Activated T-helper 1 cell treated with anti-CD3 and anti-CD28 coated beads, Interleukin-12 subunit alpha, Interleukin-12 subunit beta, Interleukin-2, Interleukin-4 antibody, amounts not matched to agents 30 ng/mL and 10 ng/mL and 1 ng/mL, durations not matched to agents 14 hours and 24 hours and 36 hours (primary cell): ENCODE measurements at regions not wholly inside any gene's neighbourhood (a gene's known extent, or its start where the extent isn't known, plus 50 kb on each side); places are given as distances from the start of the nearest gene placed in this dataset.

Source experiments
- DNase-seq: peaks from one replicate; pipeline ENCODE4 v3.0.0; 2021; ENCODE audit warnings: low spot score
- H3K27ac Mint-ChIP-seq: one replicate; pipeline ENCODE4 v1.8.0; 2021; ENCODE audit warnings: mild to moderate bottlenecking, mixed read lengths
- H3K27me3 Mint-ChIP-seq: one replicate; pipeline ENCODE4 v1.8.0; 2022; ENCODE audit warnings: mild to moderate bottlenecking, moderate library complexity, mixed read lengths; ENCODE audit not compliant: insufficient read depth
- H3K36me3 Mint-ChIP-seq: one replicate; pipeline ENCODE4 v1.8.0; 2021; ENCODE audit warnings: low read depth, mixed read lengths
- H3K4me1 Mint-ChIP-seq: one replicate; pipeline ENCODE4 v1.8.0; 2021; ENCODE audit warnings: low read depth, mixed read lengths
- H3K4me3 Mint-ChIP-seq: one replicate; pipeline ENCODE4 v1.8.0; 2021; ENCODE audit warnings: mild to moderate bottlenecking, moderate library complexity, mixed read lengths
- H3K9me3 Mint-ChIP-seq: one replicate; pipeline ENCODE4 v1.8.0; 2021; ENCODE audit warnings: mixed read lengths
- intact Hi-C: fragments of 100-400 bp; cut with micrococcal nuclease; formaldehyde crosslinking; loops from one replicate; pipeline ENCODE4 v1.15.1; 2024

- no peak for DNase-seq
- H3K9me3 Mint-ChIP-seq, result peaks cover 13% of the 10 kb centered on the region
- H3K36me3 Mint-ChIP-seq, result no peaks in the 10 kb centered on the region
- peaks cover 7% of the 10 kb centered on the region for H3K4me1 Mint-ChIP-seq
- peaks cover 11% of the 10 kb centered on the region for H3K27me3 Mint-ChIP-seq
- intact Hi-C loops, result no loop called here
- no peak overlapping the region for H3K27ac Mint-ChIP-seq
- no peak overlapping the region for H3K4me3 Mint-ChIP-seq
Observed at GRCh38 chr5:6838736-6839135, 125.5 kb downstream of the TENT4A start.

DNA sequence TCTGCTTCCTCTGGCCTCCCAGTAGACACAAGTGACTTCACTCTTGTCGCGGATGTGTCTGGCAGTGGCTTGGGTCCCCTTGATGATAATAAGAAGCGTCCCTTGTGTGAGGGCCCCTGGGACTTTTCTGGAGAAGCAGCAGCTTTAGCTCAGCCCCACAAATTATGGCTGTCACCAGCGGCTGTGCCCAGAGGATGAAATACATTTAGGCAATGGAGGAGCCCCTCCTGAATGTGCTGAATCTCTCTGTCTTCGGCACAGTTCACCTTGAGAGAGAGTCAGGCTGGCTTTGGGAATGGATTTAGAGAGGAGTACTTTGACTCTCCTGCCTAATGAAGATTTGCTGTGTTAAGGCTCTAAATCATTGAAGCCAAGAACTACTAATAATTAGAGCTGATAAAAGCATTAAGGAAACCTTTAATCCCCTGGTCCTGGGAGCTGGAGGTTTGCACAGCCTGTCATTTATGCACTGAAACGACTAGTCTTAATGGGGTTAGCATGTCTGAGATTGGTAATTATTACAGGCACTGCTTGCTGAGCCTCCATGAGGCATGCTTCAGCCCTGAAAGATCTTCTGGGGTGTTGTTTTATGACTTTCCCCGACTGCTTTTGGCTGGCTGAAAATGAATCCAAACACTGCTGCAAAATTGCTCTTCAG, 127.0 kb downstream of the TENT4A start:
- Mint-ChIP-seq H3K27ac (no peak overlapping the region), H3K4me1 (peaks cover 7% of the 10 kb centered on the region), H3K36me3 (no peaks in the 10 kb centered on the region), H3K9me3 (peaks cover 6% of the 10 kb centered on the region), H3K4me3 (no peak overlapping the region), H3K27me3 (peaks cover 11% of the 10 kb centered on the region)
- no peak for DNase-seq
- intact Hi-C loops, result no loop called here

DNA sequence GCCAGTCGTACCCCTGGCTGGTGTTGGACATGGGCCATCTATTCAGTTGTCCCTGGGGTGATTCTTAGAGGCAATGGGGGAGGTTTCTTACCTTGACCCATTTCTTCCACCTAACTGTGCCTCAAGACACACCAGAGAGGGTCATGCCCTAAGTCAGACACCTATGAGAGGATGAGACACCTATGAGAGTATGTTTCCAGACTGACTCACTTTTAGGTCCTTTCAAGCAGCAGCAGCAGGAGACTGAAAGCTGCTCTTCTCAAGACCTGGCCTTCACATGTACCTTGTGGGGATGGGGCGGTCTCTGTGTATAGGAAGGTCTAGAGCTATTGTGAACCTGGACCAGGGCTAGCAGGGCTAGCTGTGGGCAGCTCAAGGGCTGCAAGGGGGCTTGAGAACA, 130.1 kb downstream of the TENT4A start:
- Mint-ChIP-seq H3K4me1 (peaks cover 5% of the 10 kb centered on the region), H3K27ac (no peak overlapping the region), H3K9me3 (no peaks in the 10 kb centered on the region), H3K36me3 (no peaks in the 10 kb centered on the region), H3K27me3 (peaks cover 14% of the 10 kb centered on the region), H3K4me3 (no peak overlapping the region)
- intact Hi-C loops, result no loop called here
- no peak for DNase-seq

DNA sequence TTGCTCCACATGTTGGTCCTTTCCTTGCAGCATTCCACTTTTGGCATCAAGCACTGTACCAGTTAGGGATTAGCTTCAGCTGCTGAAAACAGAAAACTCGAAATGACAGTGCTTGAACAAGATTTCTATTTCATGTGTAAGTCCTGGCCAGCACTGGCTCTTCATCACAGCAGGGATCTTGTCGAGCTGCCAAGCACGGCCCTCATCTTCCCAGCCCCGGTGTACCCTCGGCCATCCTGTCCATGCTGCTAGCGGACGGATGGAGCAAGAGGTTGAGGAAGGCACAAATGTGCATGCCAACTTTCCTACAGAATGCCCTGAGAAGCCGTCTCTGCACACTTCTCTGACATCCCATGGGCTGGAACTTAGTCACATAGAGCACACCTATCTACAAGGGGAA, 130.6 kb downstream of the TENT4A start:
- no peak for DNase-seq
- Mint-ChIP-seq H3K4me1 (peaks cover 5% of the 10 kb centered on the region), H3K9me3 (peaks cover 2% of the 10 kb centered on the region), H3K27me3 (peaks cover 14% of the 10 kb centered on the region), H3K27ac (no peak overlapping the region), H3K4me3 (no peak overlapping the region), H3K36me3 (no peaks in the 10 kb centered on the region)
- intact Hi-C loops, result no loop called here

DNA sequence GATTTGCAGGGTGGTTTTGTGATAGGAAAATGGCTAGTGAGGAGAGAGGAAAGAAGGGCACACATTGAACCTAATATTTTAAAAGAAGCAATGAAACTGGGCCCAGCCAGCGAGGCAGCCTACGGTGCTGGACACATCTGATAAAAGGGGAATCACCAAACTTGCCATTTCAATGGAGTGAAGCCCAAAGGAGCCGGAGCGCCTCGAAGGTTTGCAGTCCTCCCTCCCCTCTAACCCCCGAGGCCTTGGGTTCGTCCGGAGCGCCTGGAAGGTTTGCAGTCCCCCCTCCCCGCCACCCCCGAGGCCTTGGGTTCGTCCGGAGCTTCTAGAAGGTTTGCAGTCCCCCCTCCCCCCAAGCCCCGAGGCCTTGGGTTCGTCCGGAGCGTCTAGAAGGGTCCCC, 132.6 kb downstream of the TENT4A start:
- Mint-ChIP-seq H3K36me3 (no peaks in the 10 kb centered on the region), H3K4me3 (no peak overlapping the region), H3K4me1 (peaks cover 5% of the 10 kb centered on the region), H3K9me3 (peaks cover 3% of the 10 kb centered on the region), H3K27me3 (peaks cover 10% of the 10 kb centered on the region), H3K27ac (no peak overlapping the region)
- no peak for DNase-seq
- intact Hi-C loops, result no loop called here

- Mint-ChIP-seq H3K4me3 (no peak overlapping the region), H3K9me3 (peaks cover 3% of the 10 kb centered on the region), H3K27ac (no peak overlapping the region), H3K36me3 (no peaks in the 10 kb centered on the region), H3K27me3 (peaks cover 3% of the 10 kb centered on the region), H3K4me1 (peaks cover 5% of the 10 kb centered on the region)
- intact Hi-C loops, result loop anchor here (2.0 kb wide), 1 partner anchor 19 kb away; no protein-coding TSS in a partner anchor
- no peak for DNase-seq
Observed at GRCh38 chr5:6847870-6848269, 134.6 kb downstream of the TENT4A start.

- H3K36me3 Mint-ChIP-seq, result no peaks in the 10 kb centered on the region
- H3K9me3 Mint-ChIP-seq, result peaks cover 12% of the 10 kb centered on the region
- H3K4me3 Mint-ChIP-seq, result no peak overlapping the region
- peaks cover 5% of the 10 kb centered on the region for H3K4me1 Mint-ChIP-seq
- H3K27ac Mint-ChIP-seq, result no peak overlapping the region
- no peak for DNase-seq
- intact Hi-C loops, result loop anchor here (2.0 kb wide), 1 partner anchor 21 kb away; no protein-coding TSS in a partner anchor
- peaks cover 3% of the 10 kb centered on the region for H3K27me3 Mint-ChIP-seq
Observed at GRCh38 chr5:6849316-6850105, 136.3 kb downstream of the TENT4A start.

DNA sequence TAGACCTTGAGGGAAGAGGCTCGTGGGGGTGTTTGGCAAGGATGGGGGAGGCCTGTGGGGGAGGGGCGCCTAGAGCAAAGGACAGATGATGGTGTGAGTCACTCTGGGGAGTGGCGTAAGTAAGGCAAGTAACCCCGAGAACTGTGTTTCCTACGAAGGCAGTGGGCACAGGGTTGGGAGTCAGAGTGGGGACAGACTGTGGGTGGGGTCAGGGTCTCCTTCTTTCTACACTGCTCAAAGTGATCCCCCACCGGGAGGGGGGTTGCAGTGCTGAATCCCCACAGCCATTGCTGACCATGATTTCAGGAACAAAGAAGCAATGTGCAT, 136.8 kb downstream of the TENT4A start:
- Mint-ChIP-seq H3K4me1 (peaks cover 5% of the 10 kb centered on the region), H3K27ac (no peak overlapping the region), H3K9me3 (peaks cover 12% of the 10 kb centered on the region), H3K4me3 (no peak overlapping the region), H3K27me3 (peaks cover 3% of the 10 kb centered on the region), H3K36me3 (no peaks in the 10 kb centered on the region)
- intact Hi-C loops, result no loop called here
- no peak for DNase-seq

DNA sequence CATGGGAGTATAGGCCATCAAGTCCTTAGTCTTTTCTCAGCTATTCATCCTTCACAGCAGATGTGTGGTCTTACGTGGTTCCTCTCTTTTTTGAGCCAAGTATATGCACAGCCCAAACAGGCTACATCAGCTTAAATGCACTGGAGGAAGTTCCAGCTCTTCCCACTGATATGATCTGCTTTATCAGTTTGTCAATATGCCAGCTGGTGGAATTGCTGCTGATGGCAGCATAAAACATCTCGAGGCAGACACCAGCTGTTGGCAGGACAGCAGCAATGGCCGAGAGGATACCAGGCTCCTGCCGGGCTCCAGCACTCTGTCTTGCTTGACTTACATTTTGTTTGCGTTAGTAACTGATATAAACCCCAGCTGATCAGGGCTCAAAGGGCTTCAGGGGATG, 143.4 kb downstream of the TENT4A start:
- H3K27me3 Mint-ChIP-seq, result peaks cover 5% of the 10 kb centered on the region
- intact Hi-C loops, result no loop called here
- no peaks in the 10 kb centered on the region for H3K4me1 Mint-ChIP-seq
- DNase-seq, result no peak
- H3K36me3 Mint-ChIP-seq, result no peaks in the 10 kb centered on the region
- H3K9me3 Mint-ChIP-seq, result peaks cover 9% of the 10 kb centered on the region
- H3K4me3 Mint-ChIP-seq, result no peak overlapping the region
- no peak overlapping the region for H3K27ac Mint-ChIP-seq

GRCh38 chr5:6858419-6858818, 145.2 kb downstream of the TENT4A start:
- intact Hi-C loops, result no loop called here
- H3K4me1 Mint-ChIP-seq, result no peaks in the 10 kb centered on the region
- DNase-seq, result no peak
- peaks cover 5% of the 10 kb centered on the region for H3K27me3 Mint-ChIP-seq
- peaks cover 14% of the 10 kb centered on the region for H3K9me3 Mint-ChIP-seq
- H3K4me3 Mint-ChIP-seq, result no peak overlapping the region
- H3K36me3 Mint-ChIP-seq, result no peaks in the 10 kb centered on the region
- H3K27ac Mint-ChIP-seq, result no peak overlapping the region

GRCh38 chr5:6859023-6859422, 145.8 kb downstream of the TENT4A start:
- Mint-ChIP-seq H3K36me3 (no peaks in the 10 kb centered on the region), H3K27me3 (peaks cover 5% of the 10 kb centered on the region), H3K4me3 (no peak overlapping the region), H3K4me1 (no peaks in the 10 kb centered on the region), H3K9me3 (peaks cover 13% of the 10 kb centered on the region), H3K27ac (no peak overlapping the region)
- DNase-seq, result no peak
- intact Hi-C loops, result no loop called here

GRCh38 chr5:6859951-6860638, 146.9 kb downstream of the TENT4A start:
- no peaks in the 10 kb centered on the region for H3K36me3 Mint-ChIP-seq
- DNase-seq, result no peak
- H3K4me1 Mint-ChIP-seq, result no peaks in the 10 kb centered on the region
- H3K27me3 Mint-ChIP-seq, result peaks cover 5% of the 10 kb centered on the region
- intact Hi-C loops, result no loop called here
- H3K4me3 Mint-ChIP-seq, result no peak overlapping the region
- no peak overlapping the region for H3K27ac Mint-ChIP-seq
- H3K9me3 Mint-ChIP-seq, result peaks cover 13% of the 10 kb centered on the region

- no peak for DNase-seq
- Mint-ChIP-seq H3K27ac (no peak overlapping the region), H3K27me3 (peaks cover 5% of the 10 kb centered on the region), H3K36me3 (no peaks in the 10 kb centered on the region), H3K4me3 (no peak overlapping the region), H3K9me3 (peaks cover 13% of the 10 kb centered on the region), H3K4me1 (no peaks in the 10 kb centered on the region)
- intact Hi-C loops, result no loop called here
Observed at GRCh38 chr5:6861036-6861435, 147.8 kb downstream of the TENT4A start.
